ENCODE measurements at regions not wholly inside any gene's neighbourhood (a gene's known extent, or its start where the extent isn't known, plus 50 kb on each side); places are given as distances from the start of the nearest gene placed in this dataset.

DNA sequence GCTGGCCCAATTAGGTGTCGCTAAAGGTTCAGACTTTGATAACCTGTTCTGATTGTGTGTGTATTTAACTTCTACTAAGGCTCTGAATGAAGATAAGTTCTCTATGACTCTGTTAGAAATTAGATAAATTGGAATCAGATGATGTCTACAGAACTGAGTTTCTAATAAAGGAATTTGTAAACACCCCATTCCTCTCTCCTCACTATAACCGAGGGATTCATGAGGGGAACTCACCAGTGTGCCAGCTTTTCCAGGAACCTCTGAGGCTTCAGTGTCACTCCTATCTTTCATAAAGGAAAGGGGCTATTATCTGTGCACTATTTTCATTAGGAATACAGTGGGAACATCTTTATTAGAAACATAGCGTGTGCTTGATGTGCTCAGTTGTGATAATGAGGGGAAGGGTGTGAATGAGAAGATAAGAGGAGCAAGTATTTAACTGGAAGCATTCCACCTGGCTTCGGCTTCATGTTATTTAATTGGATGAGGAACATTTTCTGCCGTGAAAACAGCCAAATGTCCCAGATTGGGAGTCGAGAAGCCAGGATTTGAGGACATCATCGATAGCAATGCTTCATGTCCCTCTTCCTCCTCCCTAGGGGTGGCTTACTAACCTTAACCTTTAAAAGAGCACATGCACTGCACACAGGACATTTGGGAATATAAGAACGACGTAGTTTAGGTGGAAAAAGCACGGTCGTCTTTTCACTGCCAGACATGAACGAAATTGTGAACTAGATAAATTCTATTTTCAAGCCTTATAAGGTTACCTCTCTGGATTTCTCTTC is 84.8 kb upstream of the TCF4 start:
- TF ChIP-seq CTCF (IDR thresholded peaks at IDR 0.05): no peak
- no peak for TF ChIP-seq POLR2AphosphoS5 (IDR thresholded peaks at IDR 0.05)
